HEK293T (cell line): ENCODE measurements at regions not wholly inside any gene's neighbourhood (a gene's known extent, or its start where the extent isn't known, plus 50 kb on each side); places are given as distances from the start of the nearest gene placed in this dataset.

Source experiments
- CTCF ChIA-PET: fragments of 350-600 bp; formaldehyde crosslinking; extraction: SDS; loops from one replicate; lab custom pipeline; 2021; ENCODE audit warnings: antibody characterized with exemption, inconsistent platforms; lab: Yijun Ruan, JAX
- POLR2A ChIA-PET: fragments of 350-600 bp; formaldehyde crosslinking; extraction: SDS; loops from one replicate; lab custom pipeline; 2020; ENCODE audit warnings: antibody characterized with exemption, inconsistent platforms; lab: Yijun Ruan, JAX
- DNase-seq: peaks from one replicate; pipeline ENCODE4 v3.0.0; 2012; ENCODE audit warnings: mixed read lengths; ENCODE audit errors: extremely low spot score
- ARNT ChIP-seq: fragments of 450-650 bp; IDR thresholded peaks from 2 replicates; pipeline ENCODE4 v1.6.1; 2017; ENCODE audit warnings: mild to moderate bottlenecking
- BHLHE40 ChIP-seq: fragments of 450-650 bp; IDR thresholded peaks from 2 replicates; pipeline ENCODE4 v1.6.1; 2016; ENCODE audit warnings: mild to moderate bottlenecking, moderate library complexity, borderline replicate concordance
- CTBP1 ChIP-seq: fragments of 450-650 bp; IDR thresholded peaks from 2 replicates; pipeline ENCODE4 v1.6.1; 2016; ENCODE audit warnings: borderline replicate concordance
- ELF4 ChIP-seq: fragments of 450-650 bp; IDR thresholded peaks from 2 replicates; pipeline ENCODE4 v1.6.1; 2017; ENCODE audit warnings: antibody characterized with exemption
- FOXA1 ChIP-seq: fragments of 450-650 bp; IDR thresholded peaks from 2 replicates; pipeline ENCODE4 v1.6.1; 2016; ENCODE audit warnings: mild to moderate bottlenecking
- FOXK2 ChIP-seq: fragments of 450-650 bp; IDR thresholded peaks from 2 replicates; pipeline ENCODE4 v1.6.1; 2016; ENCODE audit warnings: mild to moderate bottlenecking
- FOXM1 ChIP-seq: fragments of 450-650 bp; IDR thresholded peaks from 2 replicates; pipeline ENCODE4 v1.6.1; 2017; ENCODE audit warnings: mild to moderate bottlenecking, borderline replicate concordance
- HDGF ChIP-seq: fragments of 450-650 bp; IDR thresholded peaks from 2 replicates; pipeline ENCODE4 v1.6.1; 2017; ENCODE audit warnings: antibody characterized with exemption, borderline replicate concordance
- L3MBTL2 ChIP-seq: fragments of 450-650 bp; conservative IDR thresholded peaks from 2 replicates; pipeline ENCODE4 v1.6.1; 2016; ENCODE audit warnings: mild to moderate bottlenecking
- LEF1 ChIP-seq: fragments of 450-650 bp; IDR thresholded peaks from 2 replicates; pipeline ENCODE4 v1.6.1; 2017; ENCODE audit warnings: mild to moderate bottlenecking, borderline replicate concordance
- NFRKB ChIP-seq: fragments of 450-650 bp; IDR thresholded peaks from 2 replicates; pipeline ENCODE4 v1.6.1; 2016; ENCODE audit warnings: mild to moderate bottlenecking, moderate library complexity
- PKNOX1 ChIP-seq: fragments of 450-650 bp; IDR thresholded peaks from 2 replicates; pipeline ENCODE4 v1.6.1; 2016
- SP1 ChIP-seq: fragments of 450-650 bp; IDR thresholded peaks from 2 replicates; pipeline ENCODE4 v1.6.1; 2017
- SUZ12 ChIP-seq: fragments of 450-650 bp; IDR thresholded peaks from 2 replicates; pipeline ENCODE4 v1.6.1; 2016; ENCODE audit warnings: mild to moderate bottlenecking
- TARDBP ChIP-seq: fragments of 450-650 bp; IDR thresholded peaks from 2 replicates; pipeline ENCODE4 v1.6.1; 2016
- ZNF384 ChIP-seq: fragments of 450-650 bp; IDR thresholded peaks from 2 replicates; pipeline ENCODE4 v1.6.1; 2016

GRCh38 chr12:14247166-14247565 is 118.3 kb upstream of the ATF7IP start:
- ChIA-PET POLR2A (no interaction called here), CTCF (no interaction called here)
- TF ChIP-seq NFRKB = no peak
- no peak for TF ChIP-seq FOXM1
- TF ChIP-seq L3MBTL2 = no peak
- TF ChIP-seq ARNT = no peak
- no peak for TF ChIP-seq HDGF
- TF ChIP-seq PKNOX1 = no peak
- TF ChIP-seq BHLHE40 = no peak
- no peak for TF ChIP-seq ZNF384
- TF ChIP-seq CTBP1 = no peak
- no peak for TF ChIP-seq SUZ12
- TF ChIP-seq FOXK2 = no peak
- TF ChIP-seq ELF4 = no peak
- no peak for TF ChIP-seq SP1
- TF ChIP-seq TARDBP = no peak
- no peak for TF ChIP-seq FOXA1
- TF ChIP-seq LEF1 = no peak
- DNase-seq = no peak

- CTCF ChIA-PET = no interaction called here
- POLR2A ChIA-PET = no interaction called here
- no peak for TF ChIP-seq SP1
- TF ChIP-seq HDGF = no peak
- TF ChIP-seq BHLHE40 = no peak
- no peak for TF ChIP-seq FOXA1
- no peak for TF ChIP-seq FOXM1
- no peak for TF ChIP-seq L3MBTL2
- no peak for TF ChIP-seq FOXK2
- no peak for TF ChIP-seq PKNOX1
- no peak for TF ChIP-seq CTBP1
- TF ChIP-seq LEF1 = no peak
- no peak for TF ChIP-seq ARNT
- no peak for DNase-seq
These were observed 116.1 kb upstream of the ATF7IP start for GRCh38 chr12:14249368-14249767.

GRCh38 chr12:14252697-14253096 is 112.8 kb upstream of the ATF7IP start:
- DNase-seq = no peak
- ChIA-PET CTCF (interaction anchor here (0.7 kb wide), 1 partner anchor 15 kb away, joined by 4 read pairs; no protein-coding TSS in a partner anchor), POLR2A (no interaction called here)
- TF ChIP-seq BHLHE40 (no peak), ZNF384 (no peak), ARNT (no peak), SUZ12 (no peak)

GRCh38 chr12:14253496-14253895 is 112.0 kb upstream of the ATF7IP start:
- ChIA-PET CTCF (no interaction called here), POLR2A (no interaction called here)
- no peak for TF ChIP-seq TARDBP
- no peak for TF ChIP-seq SP1
- no peak for TF ChIP-seq FOXA1
- TF ChIP-seq ARNT = no peak
- no peak for TF ChIP-seq ZNF384
- no peak for TF ChIP-seq FOXM1
- TF ChIP-seq ELF4 = no peak
- TF ChIP-seq SUZ12 = no peak
- DNase-seq = no peak

- DNase-seq = no peak
- ChIA-PET CTCF (no interaction called here), POLR2A (interaction anchor here (1.2 kb wide), 1 partner anchor 111 kb away, joined by 5 read pairs; the partner anchor contains the start of gene ATF7IP)
- TF ChIP-seq FOXK2 (no peak), LEF1 (no peak), FOXA1 (no peak), SP1 (no peak), BHLHE40 (no peak), ELF4 (no peak), FOXM1 (no peak), TARDBP (no peak), ZNF384 (no peak), CTBP1 (no peak), HDGF (no peak), SUZ12 (no peak), L3MBTL2 (no peak), PKNOX1 (no peak)
These were observed 110.7 kb upstream of the ATF7IP start for GRCh38 chr12:14254781-14255180.

GRCh38 chr12:14256121-14256520 is 109.4 kb upstream of the ATF7IP start:
- POLR2A ChIA-PET = no interaction called here

More at GRCh38 chr12:14256121-14256520, 109.4 kb upstream of the ATF7IP start:
- no peak for TF ChIP-seq FOXK2
- no peak for TF ChIP-seq SP1
- no peak for TF ChIP-seq BHLHE40
- no peak for TF ChIP-seq L3MBTL2
- no peak for TF ChIP-seq ZNF384
- TF ChIP-seq ARNT = no peak
- TF ChIP-seq SUZ12 = no peak
- TF ChIP-seq CTBP1 = no peak
- no peak for TF ChIP-seq FOXM1
- no peak for TF ChIP-seq LEF1
- no peak for TF ChIP-seq HDGF
- TF ChIP-seq TARDBP = no peak
- no peak for TF ChIP-seq NFRKB
- TF ChIP-seq FOXA1 = no peak
- TF ChIP-seq ELF4 = no peak
- no peak for TF ChIP-seq PKNOX1
- CTCF ChIA-PET = interaction anchor here (1.1 kb wide), 1 partner anchor 183 kb away, joined by 3 read pairs; no protein-coding TSS in a partner anchor
- no peak for DNase-seq
